Mesendoderm (in vitro differentiated cells): ENCODE measurements at regions not wholly inside any gene's neighbourhood (a gene's known extent, or its start where the extent isn't known, plus 50 kb on each side); places are given as distances from the start of the nearest gene placed in this dataset.
"Not testable (repeated sequence)": the region's sequence is repeated elsewhere in the genome, so short reads cannot be mapped to it uniquely, and the experiment has no call there.

ENCODE experiments used
- DNase-seq: peaks from one replicate; pipeline ENCODE4 v3.0.0; 2013
- H2AK5ac ChIP-seq: 2 replicates; pipeline ENCODE4 v1.6.1; 2013; ENCODE audit warnings: low read length, inconsistent platforms
- H2BK120ac ChIP-seq: 2 replicates; pipeline ENCODE4 v1.6.1; 2013; ENCODE audit warnings: low read depth, mild to moderate bottlenecking, low read length, moderate library complexity, mixed read lengths
- H2BK15ac ChIP-seq: replicated peaks from 2 replicates; pipeline ENCODE4 v1.6.1; 2013; ENCODE audit warnings: low read depth, mild to moderate bottlenecking, moderate library complexity
- H2BK5ac ChIP-seq: 2 replicates; pipeline ENCODE4 v1.6.1; 2013; ENCODE audit warnings: low read length, inconsistent platforms
- H3K18ac ChIP-seq: 2 replicates; pipeline ENCODE4 v1.6.1; 2013; ENCODE audit warnings: mild to moderate bottlenecking, low read length, mixed read lengths
- H3K23ac ChIP-seq: one replicate; pipeline ENCODE4 v1.6.1; 2013; ENCODE audit warnings: low read length
- H3K27ac ChIP-seq: 2 replicates; pipeline ENCODE4 v1.5.1; 2013; ENCODE audit warnings: low read depth, mild to moderate bottlenecking, inconsistent platforms, low read length, moderate library complexity
- H3K27me3 ChIP-seq: 2 replicates; pipeline ENCODE4 v1.6.1; 2013; ENCODE audit warnings: low read length, control low read depth, mild to moderate bottlenecking, inconsistent platforms; ENCODE audit not compliant: insufficient read depth, poor library complexity
- H3K36me3 ChIP-seq: 2 replicates; pipeline ENCODE4 v1.6.1; 2013; ENCODE audit warnings: low read length, inconsistent platforms; ENCODE audit not compliant: control insufficient read depth, insufficient read depth
- H3K4ac ChIP-seq: one replicate; pipeline ENCODE4 v1.6.1; 2013; ENCODE audit warnings: low read depth, mild to moderate bottlenecking, low read length, moderate library complexity
- H3K4me1 ChIP-seq: 2 replicates; pipeline ENCODE4 v1.6.1; 2013; ENCODE audit warnings: low read depth, low read length, inconsistent platforms; ENCODE audit not compliant: control insufficient read depth
- H3K4me2 ChIP-seq: 2 replicates; pipeline ENCODE4 v1.6.1; 2013; ENCODE audit warnings: low read length
- H3K4me3 ChIP-seq: 2 replicates; pipeline ENCODE4 v1.5.1; 2013; ENCODE audit warnings: mild to moderate bottlenecking, low read length
- H3K56ac ChIP-seq: one replicate; pipeline ENCODE4 v1.6.1; 2013; ENCODE audit warnings: low read length
- H3K79me1 ChIP-seq: 2 replicates; pipeline ENCODE4 v1.6.1; 2013; ENCODE audit warnings: low read length, inconsistent platforms
- H3K79me2 ChIP-seq: 2 replicates; pipeline ENCODE4 v1.6.1; 2013; ENCODE audit warnings: mild to moderate bottlenecking, low read length; ENCODE audit not compliant: control insufficient read depth, insufficient read depth
- H3K9ac ChIP-seq: 2 replicates; pipeline ENCODE4 v1.6.1; 2013; ENCODE audit warnings: low read length, inconsistent platforms
- H4K5ac ChIP-seq: one replicate; pipeline ENCODE4 v1.6.1; 2013; ENCODE audit warnings: low read length
- H4K8ac ChIP-seq: one replicate; pipeline ENCODE4 v1.6.1; 2013; ENCODE audit warnings: low read depth, mild to moderate bottlenecking, control low read depth, low read length, moderate library complexity
- WGBS: extraction: QIAGEN DNeasy Blood & Tissue Kit; methylation state at CpG from one replicate; pipeline ENCODE4 v1.1.7; 2013; ENCODE audit warnings: low lambda C conversion rate, missing lambda C conversion rate; ENCODE audit not compliant: insufficient coverage; ENCODE audit errors: extremely low coverage; 5-methylcytosine and 5-hydroxymethylcytosine counted together

DNA sequence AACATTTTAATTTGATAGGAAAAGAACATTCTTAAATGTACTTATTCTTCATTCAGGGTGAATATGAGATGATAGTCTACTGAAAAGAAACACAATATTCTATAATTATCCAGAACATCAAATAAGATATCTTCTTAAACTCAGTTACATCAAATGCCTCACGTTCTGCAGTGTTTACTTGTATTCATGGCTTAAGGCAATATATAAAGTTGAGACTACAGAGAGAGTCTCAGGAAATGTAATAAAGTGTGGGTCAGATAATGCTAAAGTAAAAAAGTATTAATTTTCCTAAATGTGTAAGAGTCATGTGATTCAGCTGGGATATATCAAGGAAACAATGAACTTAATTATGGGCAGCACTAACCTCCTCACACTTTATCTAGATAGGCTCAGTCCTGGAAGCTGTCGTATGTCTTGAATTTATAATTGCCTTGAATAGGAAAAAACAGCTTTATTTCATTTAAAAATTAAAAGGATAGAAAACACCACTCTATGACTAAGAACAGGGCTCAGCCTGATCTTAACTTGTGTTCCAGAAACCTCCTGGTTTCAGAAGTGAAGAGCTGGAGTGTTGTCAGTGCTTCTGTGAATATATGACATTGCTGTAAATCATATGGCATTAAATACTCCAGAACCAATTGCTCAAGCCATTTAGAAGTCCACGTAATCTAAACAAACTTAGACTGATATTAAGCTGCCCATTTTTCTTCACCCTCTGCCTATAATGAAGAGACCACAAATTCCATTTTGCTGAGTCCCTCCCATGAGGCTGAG lies 240.2 kb downstream of the FSIP2 start:
- no peak overlapping the region for H3K27ac ChIP-seq
- no peaks in the 10 kb centered on the region for H3K79me1 ChIP-seq
- no peak overlapping the region for H2BK5ac ChIP-seq
- DNase-seq, result no peak
- H4K8ac ChIP-seq, result no peak overlapping the region
- no peak overlapping the region for H3K4me3 ChIP-seq
- H2BK120ac ChIP-seq, result no peak overlapping the region
- no CpG with 5 or more reads among the region's 3 CpGs for WGBS
- no peaks in the 10 kb centered on the region for H3K4me1 ChIP-seq
- H4K5ac ChIP-seq, result no peak overlapping the region
- H3K36me3 ChIP-seq, result no peaks in the 10 kb centered on the region
- H3K23ac ChIP-seq, result no peak overlapping the region
- H3K4ac ChIP-seq, result no peak overlapping the region
- no peak overlapping the region for H3K9ac ChIP-seq
- H3K56ac ChIP-seq, result no peak overlapping the region
- H2BK15ac ChIP-seq, result no peak overlapping the region
- H2AK5ac ChIP-seq, result no peak overlapping the region
- H3K27me3 ChIP-seq, result no peaks in the 10 kb centered on the region
- H3K4me2 ChIP-seq, result no peak overlapping the region
- H3K79me2 ChIP-seq, result no peaks in the 10 kb centered on the region
- H3K18ac ChIP-seq, result no peak overlapping the region

DNA sequence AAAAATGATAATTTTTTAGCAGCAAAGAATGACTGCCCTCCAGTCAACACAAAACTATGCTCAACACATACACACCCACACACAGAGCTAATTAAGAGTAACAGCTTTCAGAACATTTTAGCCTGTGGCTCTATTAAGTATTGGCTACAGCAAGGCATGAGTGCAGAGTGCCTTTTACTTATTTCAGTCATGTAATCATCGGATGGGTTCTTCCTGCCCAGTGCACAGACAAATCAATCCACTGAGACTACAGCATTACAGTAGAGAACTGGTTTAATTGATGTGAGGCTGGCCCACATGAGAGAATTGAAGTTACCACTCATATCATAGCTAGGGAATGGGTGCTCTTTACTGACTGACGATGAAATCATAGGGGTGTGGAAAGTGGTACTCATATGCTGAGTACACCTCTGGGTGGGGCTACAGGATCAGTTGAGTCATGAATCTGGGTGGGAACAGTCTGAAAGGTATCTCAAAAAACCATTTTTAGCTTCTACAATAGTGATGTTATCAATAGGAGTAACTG lies 241.0 kb downstream of the FSIP2 start:
- Histone ChIP-seq H3K4ac (no peak overlapping the region), H3K4me1 (no peaks in the 10 kb centered on the region), H3K18ac (no peak overlapping the region), H2BK5ac (no peak overlapping the region), H3K23ac (no peak overlapping the region), H4K5ac (no peak overlapping the region), H4K8ac (no peak overlapping the region), H2BK120ac (no peak overlapping the region), H3K4me2 (no peak overlapping the region), H2AK5ac (no peak overlapping the region), H3K56ac (no peak overlapping the region), H3K27ac (no peak overlapping the region), H3K79me2 (no peaks in the 10 kb centered on the region), H3K36me3 (no peaks in the 10 kb centered on the region), H3K9ac (no peak overlapping the region), H3K4me3 (no peak overlapping the region), H2BK15ac (no peak overlapping the region), H3K27me3 (no peaks in the 10 kb centered on the region), H3K79me1 (no peaks in the 10 kb centered on the region)
- peak; percentile 24 for DNase-seq
- WGBS, result no CpG with 5 or more reads among the region's 2 CpGs

DNA sequence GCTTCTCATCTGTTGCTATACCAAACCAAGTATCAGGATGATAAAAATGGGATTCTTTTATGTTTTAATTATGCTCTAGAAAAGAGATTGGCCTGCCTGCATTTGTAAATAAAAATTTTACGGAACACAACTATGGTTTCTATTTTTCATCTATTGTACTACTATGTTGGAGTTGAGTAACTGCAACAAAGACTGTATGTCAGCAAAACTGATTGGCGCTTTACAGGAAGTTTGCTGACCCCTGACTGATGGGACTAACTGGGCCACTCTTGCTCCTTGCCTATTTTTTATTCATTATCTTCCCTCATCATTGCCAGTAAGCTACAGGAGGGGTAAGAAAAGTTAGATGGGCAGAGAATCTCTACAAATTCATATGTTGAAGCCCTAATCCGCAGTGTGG lies 242.3 kb downstream of the FSIP2 start:
- Histone ChIP-seq H3K18ac (no peak overlapping the region), H3K56ac (no peak overlapping the region), H3K27me3 (no peaks in the 10 kb centered on the region), H2BK120ac (no peak overlapping the region), H3K27ac (no peak overlapping the region), H3K4me2 (no peak overlapping the region), H2BK15ac (no peak overlapping the region), H3K4ac (no peak overlapping the region), H4K8ac (no peak overlapping the region), H3K9ac (no peak overlapping the region), H3K4me3 (no peak overlapping the region), H3K4me1 (no peaks in the 10 kb centered on the region), H3K79me1 (no peaks in the 10 kb centered on the region), H2BK5ac (no peak overlapping the region), H3K79me2 (no peaks in the 10 kb centered on the region), H4K5ac (no peak overlapping the region), H3K23ac (no peak overlapping the region), H3K36me3 (no peaks in the 10 kb centered on the region), H2AK5ac (no peak overlapping the region)
- WGBS, result no CpG with 5 or more reads among the region's 3 CpGs
- DNase-seq, result no peak

DNA sequence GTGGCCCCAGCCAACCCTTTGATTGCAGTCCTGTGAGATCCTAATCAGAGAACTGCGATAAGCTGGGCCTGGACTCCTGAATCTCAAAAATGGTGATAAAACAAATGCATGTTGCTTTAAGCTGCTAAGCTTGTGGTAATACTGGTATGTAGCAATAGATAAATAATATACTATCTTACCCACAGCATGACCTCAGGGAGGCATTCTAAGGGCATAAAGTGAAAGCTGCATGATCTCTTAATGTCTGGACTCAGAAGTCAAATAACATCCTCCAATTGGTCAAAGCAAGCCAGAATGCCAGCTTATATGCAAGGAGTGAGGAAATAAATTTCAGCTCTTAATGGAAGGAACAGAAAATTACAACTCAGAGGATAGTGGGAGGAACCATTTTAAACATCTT lies 246.1 kb downstream of the FSIP2 start:
- no peak overlapping the region for H2BK5ac ChIP-seq
- no peaks in the 10 kb centered on the region for H3K4me1 ChIP-seq
- no peaks in the 10 kb centered on the region for H3K79me1 ChIP-seq
- no peak overlapping the region for H3K18ac ChIP-seq
- H3K27me3 ChIP-seq, result no peaks in the 10 kb centered on the region
- no peak overlapping the region for H2BK15ac ChIP-seq
- no peak overlapping the region for H3K9ac ChIP-seq
- WGBS, result no CpG with 5 or more reads among the region's 1 CpG
- peak; percentile 13 for DNase-seq
- H3K27ac ChIP-seq, result no peak overlapping the region
- H4K5ac ChIP-seq, result no peak overlapping the region
- no peak overlapping the region for H3K4ac ChIP-seq
- no peak overlapping the region for H3K23ac ChIP-seq
- H2AK5ac ChIP-seq, result no peak overlapping the region
- no peak overlapping the region for H2BK120ac ChIP-seq
- H3K36me3 ChIP-seq, result no peaks in the 10 kb centered on the region
- H4K8ac ChIP-seq, result no peak overlapping the region
- H3K79me2 ChIP-seq, result no peaks in the 10 kb centered on the region
- H3K4me2 ChIP-seq, result no peak overlapping the region
- no peak overlapping the region for H3K4me3 ChIP-seq
- no peak overlapping the region for H3K56ac ChIP-seq

DNA sequence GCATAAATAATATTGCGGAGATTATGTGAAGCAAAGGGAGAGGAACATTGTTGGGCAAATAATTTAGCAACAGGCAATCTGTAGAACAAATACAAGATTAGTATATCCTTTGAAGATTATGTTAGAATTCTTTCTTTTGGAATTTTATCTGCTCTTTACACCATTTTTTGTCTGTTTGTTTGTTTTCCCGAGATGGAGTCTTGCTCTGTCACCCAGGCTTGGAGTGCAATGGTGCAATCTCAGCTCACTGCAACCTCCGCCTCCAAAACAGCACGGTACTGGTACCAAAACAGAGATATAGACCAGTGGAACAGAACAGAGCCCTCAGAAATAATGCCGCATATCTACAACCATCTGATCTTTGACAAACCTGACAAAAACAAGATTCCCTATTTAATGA lies 250.3 kb downstream of the FSIP2 start:
- not testable (repeated sequence) for H2BK15ac ChIP-seq, H4K8ac ChIP-seq, H3K4me3 ChIP-seq, H3K4me2 ChIP-seq, H3K36me3 ChIP-seq, H3K79me2 ChIP-seq, H2BK5ac ChIP-seq, DNase-seq, H3K56ac ChIP-seq, H3K9ac ChIP-seq, H3K79me1 ChIP-seq, H3K23ac ChIP-seq, H3K27ac ChIP-seq, H3K18ac ChIP-seq, H2AK5ac ChIP-seq, H4K5ac ChIP-seq, H3K4me1 ChIP-seq, H3K4ac ChIP-seq, H2BK120ac ChIP-seq, H3K27me3 ChIP-seq
- WGBS, result no CpG with 5 or more reads among the region's 5 CpGs
